ENCODE measurements at regions not wholly inside any gene's neighbourhood (a gene's known extent, or its start where the extent isn't known, plus 50 kb on each side); places are given as distances from the start of the nearest gene placed in this dataset.

DNA sequence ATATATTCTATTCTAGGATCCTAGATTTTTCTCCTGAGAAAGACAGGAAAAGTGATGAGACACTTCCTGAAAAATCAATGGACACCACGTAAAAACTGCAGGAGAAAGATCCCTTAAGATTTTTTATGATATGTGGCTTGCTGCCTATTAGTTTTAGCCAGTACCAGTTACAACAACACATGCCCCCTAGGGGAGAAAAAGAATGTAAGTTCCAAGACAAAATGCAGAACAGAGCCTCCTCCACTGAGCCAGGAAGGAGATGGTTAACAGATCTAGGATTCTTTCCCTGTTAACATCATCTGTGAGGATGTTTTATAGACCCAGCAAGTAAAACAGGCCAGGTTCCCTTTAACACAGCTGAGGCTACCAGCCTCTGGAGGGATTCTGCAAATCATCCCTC, 574.7 kb downstream of the TLE4 start:
- intact Hi-C loops (cut with DNase I) = no loop called here
- no peak for DNase-seq (ENCODE audit: low spot score)

DNA sequence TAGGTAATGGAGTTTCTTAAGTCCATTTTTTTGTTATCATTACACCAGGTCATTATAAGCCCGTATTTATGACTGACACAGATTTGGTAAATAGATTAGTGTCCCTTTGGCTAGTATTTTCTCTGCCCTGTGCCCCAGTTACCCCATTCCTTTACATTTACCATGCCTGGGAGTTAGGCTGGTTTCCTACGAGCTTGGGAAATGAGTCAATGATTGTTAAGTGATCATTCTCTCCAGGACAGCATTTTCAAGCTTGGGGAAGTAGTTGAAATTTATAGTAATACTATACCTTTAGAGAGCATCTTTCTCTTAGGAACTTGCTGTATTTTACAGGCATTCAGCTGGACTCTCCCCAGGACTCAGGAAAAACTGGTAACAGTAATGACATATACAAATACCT, 573.1 kb downstream of the TLE4 start:
- intact Hi-C loops (cut with DNase I) = no loop called here
- no peak for DNase-seq (ENCODE audit: low spot score)

- intact Hi-C loops (cut with DNase I) = no loop called here
- DNase-seq (ENCODE audit: low spot score) = no peak
Measured at GRCh38 chr9:80144406-80144805, 572.6 kb downstream of the TLE4 start.

GRCh38 chr9:80143899-80144298, 572.1 kb downstream of the TLE4 start:
- no peak for DNase-seq (ENCODE audit: low spot score)
- intact Hi-C loops (cut with DNase I) = no loop called here

- no peak for DNase-seq (ENCODE audit: low spot score)
- intact Hi-C loops (cut with DNase I) = no loop called here
Measured at GRCh38 chr9:80134487-80134886, 562.7 kb downstream of the TLE4 start.

DNA sequence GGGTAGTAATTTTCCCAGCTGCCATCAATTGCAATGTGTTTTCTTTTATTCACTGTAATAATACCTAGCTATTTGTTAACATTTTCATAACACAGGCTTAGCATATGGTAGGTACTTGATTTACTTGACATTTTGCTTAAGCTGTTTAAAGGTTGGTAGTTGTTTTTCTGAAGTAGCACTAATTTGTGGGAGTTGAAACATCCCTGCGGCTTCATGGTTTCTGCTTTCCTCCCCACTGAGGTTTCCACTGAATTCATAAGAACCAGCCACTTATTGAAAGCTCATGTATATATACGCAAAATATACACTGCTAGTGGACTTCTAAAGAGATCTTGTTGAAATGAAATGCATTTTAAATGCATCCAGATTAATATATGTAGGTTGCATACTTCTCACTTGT, 559.9 kb downstream of the TLE4 start:
- DNase-seq (ENCODE audit: low spot score) = no peak
- intact Hi-C loops (cut with DNase I) = no loop called here

DNA sequence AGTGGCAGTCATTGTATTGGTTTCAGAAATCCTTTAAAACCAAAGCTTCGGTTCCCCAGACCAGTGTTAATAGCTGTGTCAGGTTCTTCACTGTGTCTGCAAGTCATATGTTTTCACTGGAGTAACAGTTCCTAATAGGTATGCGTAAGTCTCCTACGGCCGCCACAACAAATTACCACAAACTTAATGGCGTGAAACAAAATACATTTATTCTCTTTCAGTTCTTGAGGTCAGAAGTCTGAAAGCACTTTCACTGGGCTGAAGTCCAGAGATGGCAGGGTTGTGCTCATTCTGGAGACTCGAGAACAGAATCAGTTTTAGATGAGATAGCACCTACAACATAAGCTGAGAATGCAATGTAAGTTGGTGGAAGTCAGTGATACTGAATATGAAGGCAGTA, 556.2 kb downstream of the TLE4 start:
- intact Hi-C loops (cut with DNase I) = no loop called here
- DNase-seq (ENCODE audit: low spot score) = no peak

- intact Hi-C loops (cut with DNase I) = no loop called here
- no peak for DNase-seq (ENCODE audit: low spot score)
Measured at GRCh38 chr9:80125731-80126264, 554.0 kb downstream of the TLE4 start.

DNA sequence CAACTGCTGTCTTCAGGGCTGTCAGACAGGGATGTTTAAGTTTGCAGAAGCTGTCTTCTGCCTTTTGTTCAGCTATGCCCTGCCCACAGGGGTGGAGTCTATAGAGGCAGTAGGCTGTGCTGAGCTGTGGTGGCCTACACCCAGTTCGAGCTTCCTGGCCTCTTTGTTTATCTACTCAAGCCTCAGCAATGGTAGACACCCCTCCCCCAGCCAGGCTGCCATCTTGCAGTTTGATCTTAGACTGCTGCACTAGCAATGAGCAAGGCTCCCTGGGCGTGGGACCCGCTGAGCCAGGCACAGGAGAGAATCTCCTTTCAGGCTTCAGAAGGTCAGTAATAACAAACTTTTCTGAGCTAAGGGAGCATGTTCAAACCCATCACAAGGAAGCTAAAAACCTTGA, 545.3 kb downstream of the TLE4 start:
- intact Hi-C loops (cut with DNase I) = no loop called here
- peak; percentile 44 for DNase-seq (ENCODE audit: low spot score)

DNA sequence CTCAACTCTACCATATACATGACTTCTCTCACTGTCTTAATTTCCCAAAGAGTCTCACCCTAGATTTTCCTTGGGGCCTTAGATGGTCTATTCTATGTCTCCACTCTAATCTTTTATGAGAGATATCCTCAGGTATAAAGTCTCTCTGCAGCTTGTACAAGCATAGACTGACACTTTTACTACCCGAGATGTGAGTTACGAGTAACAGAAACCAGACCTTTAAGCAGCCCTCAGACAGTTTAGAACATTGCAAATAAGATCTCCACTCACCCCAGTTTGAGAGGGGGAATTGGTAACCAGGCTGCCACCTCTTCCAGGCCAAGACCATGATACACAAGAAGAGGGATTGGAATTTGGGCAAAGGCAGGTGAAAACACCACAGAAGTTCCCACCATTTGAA, 542.5 kb downstream of the TLE4 start:
- DNase-seq (ENCODE audit: low spot score) = no peak
- intact Hi-C loops (cut with DNase I) = no loop called here

DNA sequence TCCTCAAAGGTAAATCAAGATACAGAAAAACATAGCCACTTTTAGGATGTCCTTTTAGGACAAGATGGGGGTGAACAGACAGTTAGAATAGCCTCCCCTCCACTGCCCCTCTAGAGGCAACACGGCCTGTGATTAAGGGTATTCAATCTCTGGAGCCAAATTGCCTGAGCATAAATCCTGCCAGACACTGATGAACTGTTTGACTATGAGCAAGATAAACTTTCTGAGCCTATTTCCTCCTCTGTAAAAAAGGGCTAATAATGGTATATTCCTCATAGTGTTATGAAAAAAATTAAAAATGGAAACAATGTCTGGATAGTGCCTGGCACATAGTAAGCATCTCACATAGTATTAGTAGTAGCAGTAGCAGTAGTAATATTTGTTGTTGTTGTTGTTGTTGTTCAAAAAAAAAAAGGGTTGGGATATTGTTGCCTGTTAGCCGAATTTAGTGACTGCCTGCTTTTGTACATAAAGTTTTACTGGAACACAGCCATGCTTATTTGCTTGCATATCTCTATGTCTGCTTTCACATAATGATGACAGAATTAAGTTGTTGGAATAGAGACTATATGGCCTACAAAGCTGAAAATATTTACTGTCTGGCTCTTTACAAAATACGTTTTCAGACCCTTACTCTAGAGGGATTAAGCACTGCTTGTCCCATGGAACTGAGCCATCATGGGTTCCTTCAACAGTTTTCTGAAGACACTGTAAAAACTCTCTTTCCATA, 536.3 kb downstream of the TLE4 start:
- no peak for DNase-seq (ENCODE audit: low spot score)
- intact Hi-C loops (cut with DNase I) = no loop called here

- intact Hi-C loops (cut with DNase I) = no loop called here
- no peak for DNase-seq (ENCODE audit: low spot score)
Measured at GRCh38 chr9:80097476-80097875, 525.7 kb downstream of the TLE4 start.

DNA sequence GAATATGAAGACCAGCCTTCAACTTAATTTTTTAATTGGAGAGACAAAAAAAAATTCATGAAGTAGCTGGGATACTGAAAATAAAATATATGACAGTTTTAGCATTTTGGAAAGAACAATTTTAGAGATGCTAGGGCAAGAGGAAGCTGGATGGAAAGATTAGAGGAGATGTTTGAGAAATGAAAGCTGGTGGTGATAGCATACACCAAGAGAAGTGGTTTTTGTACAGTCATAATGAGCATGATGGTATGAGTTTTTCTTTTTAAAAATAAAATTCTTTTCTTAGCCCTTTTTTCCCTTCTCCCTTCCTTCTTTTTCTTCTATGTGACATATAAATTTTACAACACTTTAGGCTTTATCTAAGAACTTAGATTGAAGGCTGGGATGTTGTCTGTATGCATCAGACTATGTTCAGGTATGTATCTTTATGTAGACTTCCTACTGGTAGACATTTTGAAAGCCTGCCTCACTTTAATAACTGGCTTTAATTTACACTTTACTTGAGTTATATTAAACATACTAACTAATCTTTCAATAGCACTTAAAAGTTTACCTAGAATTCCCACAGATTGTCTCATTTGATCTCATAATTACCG, 522.5 kb downstream of the TLE4 start:
- DNase-seq (ENCODE audit: low spot score) = no peak
- intact Hi-C loops (cut with DNase I) = no loop called here

- DNase-seq (ENCODE audit: low spot score) = no peak
- intact Hi-C loops (cut with DNase I) = no loop called here
Measured at GRCh38 chr9:80093695-80094094, 521.9 kb downstream of the TLE4 start.

GRCh38 chr9:80091526-80091925, 519.8 kb downstream of the TLE4 start:
- no peak for DNase-seq (ENCODE audit: low spot score)
- intact Hi-C loops (cut with DNase I) = no loop called here

- intact Hi-C loops (cut with DNase I) = no loop called here
- no peak for DNase-seq (ENCODE audit: low spot score)
Measured at GRCh38 chr9:80090317-80090716, 518.6 kb downstream of the TLE4 start.

- intact Hi-C loops (cut with DNase I) = no loop called here
- DNase-seq (ENCODE audit: low spot score) = no peak
Measured at GRCh38 chr9:80086822-80087345, 515.1 kb downstream of the TLE4 start.

GRCh38 chr9:80086386-80086785, 514.6 kb downstream of the TLE4 start:
- intact Hi-C loops (cut with DNase I) = no loop called here
- DNase-seq (ENCODE audit: low spot score) = no peak

DNA sequence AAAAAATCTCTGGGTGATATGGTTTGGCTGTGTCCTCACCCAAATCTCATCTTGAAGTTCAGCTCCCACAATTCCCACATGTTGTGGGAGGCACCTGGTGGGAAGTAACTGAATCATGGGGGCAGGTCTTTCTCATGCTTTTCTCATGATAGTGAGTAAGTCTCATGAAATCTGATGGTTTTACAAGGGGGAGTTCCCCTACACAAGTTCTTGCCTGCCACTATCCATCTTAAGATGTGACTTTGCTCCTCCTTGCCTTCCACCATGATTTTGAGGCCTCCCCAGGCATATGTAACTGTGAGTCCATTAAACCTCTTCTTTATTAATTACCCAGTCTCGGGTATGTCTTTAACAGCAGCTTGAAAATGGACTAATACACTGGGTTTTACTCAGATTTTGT, 513.9 kb downstream of the TLE4 start:
- intact Hi-C loops (cut with DNase I) = no loop called here
- DNase-seq (ENCODE audit: low spot score) = no peak

DNA sequence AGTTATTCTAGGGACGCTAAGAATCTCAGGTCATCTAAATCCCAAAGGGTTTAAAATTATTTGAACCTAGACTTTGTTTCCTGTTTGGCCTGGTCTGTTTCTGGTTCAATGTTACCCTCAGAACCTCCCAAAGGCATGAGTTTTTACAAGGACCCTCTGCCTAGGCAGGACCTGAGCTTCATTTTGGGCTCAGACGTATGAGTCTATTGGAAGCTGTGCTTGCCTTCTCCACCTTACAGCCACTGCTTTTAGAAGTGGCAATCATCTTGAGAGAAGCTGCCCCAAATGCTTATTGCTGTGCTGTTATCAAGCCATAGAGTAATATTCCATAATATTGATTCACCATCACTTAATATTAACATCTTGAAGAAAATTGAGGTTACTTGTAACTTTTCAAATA, 510.4 kb downstream of the TLE4 start:
- intact Hi-C loops (cut with DNase I) = no loop called here
- no peak for DNase-seq (ENCODE audit: low spot score)

DNA sequence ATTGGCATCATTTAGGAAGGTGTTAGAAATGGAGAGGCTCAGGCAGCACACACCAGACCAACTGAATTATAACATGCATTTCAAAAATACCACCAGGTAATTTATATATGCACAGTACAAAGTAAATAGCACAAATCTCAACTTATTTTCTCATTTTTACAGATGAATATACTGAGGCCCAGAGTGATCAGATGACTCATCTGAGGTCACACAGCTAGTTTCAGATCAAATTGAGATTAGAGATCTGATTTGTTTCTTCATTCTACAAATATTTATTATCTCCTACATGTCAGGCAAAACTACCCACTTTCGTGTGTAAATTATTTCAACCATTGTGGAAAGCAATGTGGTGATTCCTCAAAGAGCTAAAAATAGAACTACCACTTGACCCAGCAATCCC, 507.1 kb downstream of the TLE4 start:
- no peak for DNase-seq (ENCODE audit: low spot score)
- intact Hi-C loops (cut with DNase I) = no loop called here
